ENCODE measurements at regions not wholly inside any gene's neighbourhood (a gene's known extent, or its start where the extent isn't known, plus 50 kb on each side); places are given as distances from the start of the nearest gene placed in this dataset.

DNA sequence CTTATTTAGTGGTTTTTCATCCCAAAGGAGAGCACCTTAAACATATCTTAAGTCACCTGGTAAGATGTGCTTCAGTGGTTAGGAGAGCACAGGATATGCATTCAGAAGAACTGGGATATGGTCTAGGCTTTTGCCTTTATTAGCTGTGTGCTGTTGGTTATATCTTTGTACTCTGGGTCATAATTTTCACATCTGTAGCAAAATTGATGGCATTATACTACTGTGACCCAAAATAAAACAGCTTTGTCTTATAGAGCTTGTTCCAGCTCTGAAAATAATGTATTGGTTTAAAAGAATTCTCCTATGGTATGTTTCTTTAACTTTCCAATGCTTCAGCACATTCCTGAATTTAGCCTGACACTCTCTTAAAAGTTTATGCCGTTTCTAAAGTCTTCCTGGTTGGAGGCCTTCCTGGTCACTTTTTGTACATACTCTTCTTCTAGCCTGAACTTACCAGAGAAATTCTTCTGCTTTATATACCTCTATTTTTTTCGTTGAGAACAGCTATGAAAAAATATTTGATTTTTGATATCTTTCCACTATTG lies 337.1 kb upstream of the MPDZ start:
- no peak overlapping the region for H3K4me2 ChIP-seq (replicated peaks; ENCODE audit: low read depth, low read length, poor library complexity, severe bottlenecking)
- ChIA-PET CTCF (no interaction called here), POLR2A (no interaction called here)
- H3K79me2 ChIP-seq (ENCODE audit: control insufficient read depth, insufficient read depth, low read length): no peaks in the 10 kb centered on the region
- no peaks in the 10 kb centered on the region for H3K9me3 ChIP-seq (ENCODE audit: control extremely low read depth in 1 of 3, control insufficient read depth in 2 of 3, insufficient read depth in 1 of 3, low read length in 2 of 3)
- ATAC-seq (ENCODE audit: low read depth) (no peak), DNase-seq (no peak)
- no peaks in the 10 kb centered on the region for H3K4me1 ChIP-seq (ENCODE audit: control insufficient read depth in 2 of 2, insufficient read depth in 2 of 2, low read length in 2 of 2)
- H3K4me3 ChIP-seq (ENCODE audit: control extremely low read depth in 1 of 5, extremely low read depth in 1 of 5, insufficient read depth in 1 of 5, low read depth in 2 of 5, low read length in 4 of 5): no peak overlapping the region
- no peaks in the 10 kb centered on the region for H3K36me3 ChIP-seq (replicated peaks in 1 of 2; ENCODE audit: control extremely low read depth in 1 of 2, control insufficient read depth in 1 of 2, extremely low read depth in 1 of 2, insufficient read depth in 2 of 2, low read length in 1 of 2)
- no peak overlapping the region for H3K9ac ChIP-seq (ENCODE audit: low read length)
- no peaks in the 10 kb centered on the region for H3K27me3 ChIP-seq (replicated peaks in 1 of 4; ENCODE audit: control extremely low read depth in 1 of 4, control insufficient read depth in 3 of 4, insufficient read depth in 4 of 4, low read length in 3 of 4)
- no peaks in the 10 kb centered on the region for H3K4me1 Mint-ChIP-seq
- no peaks in the 10 kb centered on the region for H3K27me3 Mint-ChIP-seq
- no peaks in the 10 kb centered on the region for H3K9me3 Mint-ChIP-seq (ENCODE audit: insufficient read depth)
- TF ChIP-seq, protein P1, sequence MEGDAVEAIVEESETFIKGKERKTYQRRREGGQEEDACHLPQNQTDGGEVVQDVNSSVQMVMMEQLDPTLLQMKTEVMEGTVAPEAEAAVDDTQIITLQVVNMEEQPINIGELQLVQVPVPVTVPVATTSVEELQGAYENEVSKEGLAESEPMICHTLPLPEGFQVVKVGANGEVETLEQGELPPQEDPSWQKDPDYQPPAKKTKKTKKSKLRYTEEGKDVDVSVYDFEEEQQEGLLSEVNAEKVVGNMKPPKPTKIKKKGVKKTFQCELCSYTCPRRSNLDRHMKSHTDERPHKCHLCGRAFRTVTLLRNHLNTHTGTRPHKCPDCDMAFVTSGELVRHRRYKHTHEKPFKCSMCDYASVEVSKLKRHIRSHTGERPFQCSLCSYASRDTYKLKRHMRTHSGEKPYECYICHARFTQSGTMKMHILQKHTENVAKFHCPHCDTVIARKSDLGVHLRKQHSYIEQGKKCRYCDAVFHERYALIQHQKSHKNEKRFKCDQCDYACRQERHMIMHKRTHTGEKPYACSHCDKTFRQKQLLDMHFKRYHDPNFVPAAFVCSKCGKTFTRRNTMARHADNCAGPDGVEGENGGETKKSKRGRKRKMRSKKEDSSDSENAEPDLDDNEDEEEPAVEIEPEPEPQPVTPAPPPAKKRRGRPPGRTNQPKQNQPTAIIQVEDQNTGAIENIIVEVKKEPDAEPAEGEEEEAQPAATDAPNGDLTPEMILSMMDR (IDR thresholded peaks at IDR 0.05): no peak
- TF ChIP-seq EZH2 (IDR thresholded peaks at IDR 0.05; ENCODE audit: borderline replicate concordance, insufficient read depth, low read depth, low read length, poor library complexity, severe bottlenecking): no peak
- no peak overlapping the region for H3K27ac ChIP-seq (ENCODE audit: low read length in 2 of 2)
- no CpG with 5 or more reads among the region's 2 CpGs for WGBS (ENCODE audit: insufficient coverage)
- intact Hi-C loops (cut with micrococcal nuclease): no loop called here
- no peaks in the 10 kb centered on the region for H4K20me1 ChIP-seq (ENCODE audit: control insufficient read depth, insufficient read depth, low read length, poor library complexity, severe bottlenecking)
- no peak overlapping the region for H3K27ac Mint-ChIP-seq
- no peak overlapping the region for H2AFZ ChIP-seq (ENCODE audit: insufficient read depth, low read depth, low read length, poor library complexity, severe bottlenecking)
- H3K4me3 Mint-ChIP-seq: no peak overlapping the region

DNA sequence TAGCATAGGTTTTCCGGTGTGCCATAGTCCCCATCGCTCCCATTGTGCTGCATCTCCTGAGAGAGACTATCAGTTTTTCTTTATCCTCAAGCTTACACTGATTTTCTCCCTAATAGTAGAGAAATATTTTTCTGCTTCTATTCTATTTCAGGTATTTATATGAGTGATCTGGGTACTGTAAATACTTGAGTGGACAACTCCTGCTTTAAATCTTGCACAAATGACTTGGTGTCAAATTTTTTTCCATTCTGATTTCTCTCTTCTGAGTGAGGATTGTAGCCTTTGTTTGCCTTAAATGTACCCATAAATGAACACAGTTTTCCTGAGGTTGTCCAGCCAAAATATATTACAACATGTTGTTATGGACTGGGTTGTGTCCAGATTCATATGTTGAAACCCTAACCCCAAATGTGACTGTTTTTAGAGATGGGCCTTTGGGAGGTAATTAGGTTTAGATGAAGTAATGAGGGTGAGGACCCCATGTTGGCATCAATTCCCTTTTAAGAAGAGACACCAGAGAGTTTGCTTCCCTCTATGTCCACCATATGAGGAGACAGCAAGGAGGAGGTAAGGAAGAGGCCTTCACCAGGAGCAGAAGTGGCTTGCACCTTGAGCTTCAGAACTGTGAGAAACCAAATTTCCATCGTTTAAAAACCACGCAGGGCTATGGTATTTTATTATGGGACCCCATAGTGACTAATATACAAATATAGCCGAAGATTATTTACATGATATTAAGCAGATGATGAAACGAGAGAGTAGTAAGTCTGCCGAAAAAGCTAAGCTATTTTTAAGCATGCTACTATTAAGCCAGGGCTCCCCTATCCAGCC lies 336.4 kb upstream of the MPDZ start:
- ATAC-seq (ENCODE audit: low read depth) (no peak), DNase-seq (no peak)
- WGBS (ENCODE audit: insufficient coverage): no CpG with 5 or more reads among the region's 7 CpGs
- no peaks in the 10 kb centered on the region for H3K9me3 Mint-ChIP-seq (ENCODE audit: insufficient read depth)
- no peak overlapping the region for H3K4me2 ChIP-seq (replicated peaks; ENCODE audit: low read depth, low read length, poor library complexity, severe bottlenecking)
- ChIA-PET POLR2A (no interaction called here), CTCF (no interaction called here)
- no peak overlapping the region for H2AFZ ChIP-seq (ENCODE audit: insufficient read depth, low read depth, low read length, poor library complexity, severe bottlenecking)
- H3K27ac Mint-ChIP-seq: no peak overlapping the region
- no peaks in the 10 kb centered on the region for H3K9me3 ChIP-seq (ENCODE audit: control extremely low read depth in 1 of 3, control insufficient read depth in 2 of 3, insufficient read depth in 1 of 3, low read length in 2 of 3)
- H3K27me3 ChIP-seq (replicated peaks in 1 of 4; ENCODE audit: control extremely low read depth in 1 of 4, control insufficient read depth in 3 of 4, insufficient read depth in 4 of 4, low read length in 3 of 4): no peaks in the 10 kb centered on the region
- no peaks in the 10 kb centered on the region for H4K20me1 ChIP-seq (ENCODE audit: control insufficient read depth, insufficient read depth, low read length, poor library complexity, severe bottlenecking)
- H3K36me3 ChIP-seq (replicated peaks in 1 of 2; ENCODE audit: control extremely low read depth in 1 of 2, control insufficient read depth in 1 of 2, extremely low read depth in 1 of 2, insufficient read depth in 2 of 2, low read length in 1 of 2): no peaks in the 10 kb centered on the region
- intact Hi-C loops (cut with micrococcal nuclease): no loop called here
- H3K4me1 ChIP-seq (ENCODE audit: control insufficient read depth in 2 of 2, insufficient read depth in 2 of 2, low read length in 2 of 2): no peaks in the 10 kb centered on the region
- H3K9ac ChIP-seq (ENCODE audit: low read length): no peak overlapping the region
- no peaks in the 10 kb centered on the region for H3K27me3 Mint-ChIP-seq
- H3K4me3 Mint-ChIP-seq: no peak overlapping the region
- H3K79me2 ChIP-seq (ENCODE audit: control insufficient read depth, insufficient read depth, low read length): no peaks in the 10 kb centered on the region
- TF ChIP-seq, protein P1 (IDR thresholded peaks at IDR 0.05): no peak
- no peak for TF ChIP-seq EZH2 (IDR thresholded peaks at IDR 0.05; ENCODE audit: borderline replicate concordance, insufficient read depth, low read depth, low read length, poor library complexity, severe bottlenecking)
- no peak overlapping the region for H3K27ac ChIP-seq (ENCODE audit: low read length in 2 of 2)
- no peaks in the 10 kb centered on the region for H3K4me1 Mint-ChIP-seq
- H3K4me3 ChIP-seq (ENCODE audit: control extremely low read depth in 1 of 5, extremely low read depth in 1 of 5, insufficient read depth in 1 of 5, low read depth in 2 of 5, low read length in 4 of 5): no peak overlapping the region

Measured in B cell (primary cell).